ENCODE measurements at regions not wholly inside any gene's neighbourhood (a gene's known extent, or its start where the extent isn't known, plus 50 kb on each side); places are given as distances from the start of the nearest gene placed in this dataset.

GRCh38 chr14:34056046-34056445, 105.2 kb upstream of the EGLN3 start:
- no peak overlapping the region for H3K27ac ChIP-seq
- no peaks in the 10 kb centered on the region for H3K36me3 Mint-ChIP-seq
- DNase-seq (ENCODE audit: low spot score), result no peak
- H3K4me3 Mint-ChIP-seq, result no peak overlapping the region
- no peaks in the 10 kb centered on the region for H3K79me2 ChIP-seq (ENCODE audit: low read depth)
- no peak overlapping the region for H3K27ac Mint-ChIP-seq
- peaks cover 8% of the 10 kb centered on the region for H3F3A ChIP-seq (ENCODE audit: low read depth)
- no peak overlapping the region for H3K4me2 ChIP-seq
- peaks cover 19% of the 10 kb centered on the region for H3K4me1 Mint-ChIP-seq
- peaks cover 4% of the 10 kb centered on the region for H3K9me3 Mint-ChIP-seq
- no peak overlapping the region for H3K9ac ChIP-seq
- H3K4me1 ChIP-seq, result peaks cover 12% of the 10 kb centered on the region
- H3K27me3 ChIP-seq, result peaks cover 25% of the 10 kb centered on the region
- no peaks in the 10 kb centered on the region for H3K9me3 ChIP-seq (ENCODE audit: low read depth)
- no peak overlapping the region for H3K4me3 ChIP-seq
- H3K36me3 ChIP-seq, result no peaks in the 10 kb centered on the region
- H2AFZ ChIP-seq (replicated peaks), result no peak overlapping the region
- H4K20me1 ChIP-seq (ENCODE audit: low read depth), result no peaks in the 10 kb centered on the region
- H3K27me3 Mint-ChIP-seq (ENCODE audit: insufficient read depth, low read depth), result peaks cover 4% of the 10 kb centered on the region
- TF ChIP-seq, protein P1, sequence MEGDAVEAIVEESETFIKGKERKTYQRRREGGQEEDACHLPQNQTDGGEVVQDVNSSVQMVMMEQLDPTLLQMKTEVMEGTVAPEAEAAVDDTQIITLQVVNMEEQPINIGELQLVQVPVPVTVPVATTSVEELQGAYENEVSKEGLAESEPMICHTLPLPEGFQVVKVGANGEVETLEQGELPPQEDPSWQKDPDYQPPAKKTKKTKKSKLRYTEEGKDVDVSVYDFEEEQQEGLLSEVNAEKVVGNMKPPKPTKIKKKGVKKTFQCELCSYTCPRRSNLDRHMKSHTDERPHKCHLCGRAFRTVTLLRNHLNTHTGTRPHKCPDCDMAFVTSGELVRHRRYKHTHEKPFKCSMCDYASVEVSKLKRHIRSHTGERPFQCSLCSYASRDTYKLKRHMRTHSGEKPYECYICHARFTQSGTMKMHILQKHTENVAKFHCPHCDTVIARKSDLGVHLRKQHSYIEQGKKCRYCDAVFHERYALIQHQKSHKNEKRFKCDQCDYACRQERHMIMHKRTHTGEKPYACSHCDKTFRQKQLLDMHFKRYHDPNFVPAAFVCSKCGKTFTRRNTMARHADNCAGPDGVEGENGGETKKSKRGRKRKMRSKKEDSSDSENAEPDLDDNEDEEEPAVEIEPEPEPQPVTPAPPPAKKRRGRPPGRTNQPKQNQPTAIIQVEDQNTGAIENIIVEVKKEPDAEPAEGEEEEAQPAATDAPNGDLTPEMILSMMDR (IDR thresholded peaks at IDR 0.05), result no peak
- TF ChIP-seq EZH2phosphoT487 (IDR thresholded peaks at IDR 0.05) (no peak), EZH2 (IDR thresholded peaks at IDR 0.05) (no peak)

GRCh38 chr14:34055157-34055950, 104.5 kb upstream of the EGLN3 start:
- H3K4me1 ChIP-seq, result peaks cover 5% of the 10 kb centered on the region
- H3K79me2 ChIP-seq (ENCODE audit: low read depth), result no peaks in the 10 kb centered on the region
- no peak overlapping the region for H3K4me3 ChIP-seq
- H3K9me3 Mint-ChIP-seq, result peaks cover 4% of the 10 kb centered on the region
- no peak overlapping the region for H3K9ac ChIP-seq
- no peaks in the 10 kb centered on the region for H3K9me3 ChIP-seq (ENCODE audit: low read depth)
- no peaks in the 10 kb centered on the region for H4K20me1 ChIP-seq (ENCODE audit: low read depth)
- H3K27ac ChIP-seq, result no peak overlapping the region
- TF ChIP-seq EZH2 (IDR thresholded peaks at IDR 0.05) (no peak), EZH2phosphoT487 (IDR thresholded peaks at IDR 0.05) (no peak)
- TF ChIP-seq, protein P1 (IDR thresholded peaks at IDR 0.05), result no peak
- H3K36me3 Mint-ChIP-seq, result no peaks in the 10 kb centered on the region
- peaks cover 15% of the 10 kb centered on the region for H3K4me1 Mint-ChIP-seq
- no peak overlapping the region for H3K4me2 ChIP-seq
- H3K36me3 ChIP-seq, result no peaks in the 10 kb centered on the region
- peaks cover 18% of the 10 kb centered on the region for H3K27me3 ChIP-seq
- peaks cover 2% of the 10 kb centered on the region for H3K27me3 Mint-ChIP-seq (ENCODE audit: insufficient read depth, low read depth)
- H3K27ac Mint-ChIP-seq, result no peak overlapping the region
- no peak overlapping the region for H3K4me3 Mint-ChIP-seq
- no peak overlapping the region for H2AFZ ChIP-seq (replicated peaks)
- no peak for DNase-seq (ENCODE audit: low spot score)
- peaks cover 1% of the 10 kb centered on the region for H3F3A ChIP-seq (ENCODE audit: low read depth)

DNA sequence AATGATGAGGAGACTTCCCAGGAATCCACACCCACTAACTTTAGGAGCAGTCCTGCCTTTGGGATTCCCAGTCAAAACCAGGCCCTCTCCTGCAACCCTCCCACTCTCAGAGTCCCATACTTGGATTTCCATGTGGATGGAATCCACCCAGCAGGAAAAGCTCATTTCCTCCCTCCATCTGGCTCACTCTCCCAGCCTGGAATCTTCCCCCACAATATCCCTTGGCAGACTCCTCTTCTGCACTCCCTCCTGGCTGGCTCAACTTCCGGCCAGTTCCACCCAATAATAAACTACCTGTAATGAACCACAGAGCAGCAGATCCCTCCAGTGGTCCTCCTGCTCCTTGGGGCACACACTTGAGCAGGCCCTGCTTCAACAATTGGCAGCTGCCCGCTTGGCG, 102.8 kb upstream of the EGLN3 start:
- H3K27me3 Mint-ChIP-seq (ENCODE audit: insufficient read depth, low read depth), result peaks cover 2% of the 10 kb centered on the region

More for the DNA sequence above, 102.8 kb upstream of the EGLN3 start:
- peaks cover 6% of the 10 kb centered on the region for H3K27me3 ChIP-seq
- H3K27ac ChIP-seq, result no peak overlapping the region
- no peaks in the 10 kb centered on the region for H4K20me1 ChIP-seq (ENCODE audit: low read depth)
- Mint-ChIP-seq H3K4me3 (no peak overlapping the region), H3K4me1 (peaks cover 15% of the 10 kb centered on the region), H3K9me3 (peaks cover 4% of the 10 kb centered on the region), H3K36me3 (no peaks in the 10 kb centered on the region), H3K27ac (peak overlapping the region; percentile 71)
- H3K4me2 ChIP-seq, result no peak overlapping the region
- TF ChIP-seq EZH2phosphoT487 (IDR thresholded peaks at IDR 0.05), result no peak
- TF ChIP-seq EZH2 (IDR thresholded peaks at IDR 0.05), result no peak
- TF ChIP-seq, protein P1 (IDR thresholded peaks at IDR 0.05), result no peak
- peak overlapping the region; percentile 32 for H2AFZ ChIP-seq (replicated peaks)
- no peaks in the 10 kb centered on the region for H3K9me3 ChIP-seq (ENCODE audit: low read depth)
- H3K4me1 ChIP-seq, result no peaks in the 10 kb centered on the region
- DNase-seq (ENCODE audit: low spot score), result no peak
- H3K36me3 ChIP-seq, result no peaks in the 10 kb centered on the region
- H3K9ac ChIP-seq, result no peak overlapping the region
- H3K4me3 ChIP-seq, result no peak overlapping the region
- no peaks in the 10 kb centered on the region for H3F3A ChIP-seq (ENCODE audit: low read depth)
- no peaks in the 10 kb centered on the region for H3K79me2 ChIP-seq (ENCODE audit: low read depth)
